Liver (tissue), 8 donors: ENCODE measurements at regions not wholly inside any gene's neighbourhood (a gene's known extent, or its start where the extent isn't known, plus 50 kb on each side); places are given as distances from the start of the nearest gene placed in this dataset.

Experiments
- DNase-seq: peaks from one replicate; pipeline ENCODE4 v3.0.0-alpha.2; 2017; ENCODE audit warnings: low spot score
- H3K27ac ChIP-seq, 2 donors: one replicate each; pipeline ENCODE4 v1.7.0; 2013; ENCODE audit warnings: inconsistent platforms in 2 of 2, low read length in 2 of 2, control low read depth in 1 of 2, low read depth in 1 of 2, mild to moderate bottlenecking in 1 of 2
- H3K27me3 ChIP-seq, 4 donors: one replicate each; pipeline versions ENCODE4 v1.6.1 to v1.7.0; 2013; ENCODE audit warnings: low read length in 3 of 4, inconsistent platforms in 1 of 4, mild to moderate bottlenecking in 1 of 4, moderate library complexity in 1 of 4; ENCODE audit not compliant: control insufficient read depth in 4 of 4, insufficient read depth in 4 of 4
- H3K36me3 ChIP-seq, 4 donors: one replicate each; pipeline versions ENCODE4 v1.6.1 to v1.7.0; 2013; ENCODE audit warnings: low read length in 3 of 4, mild to moderate bottlenecking in 3 of 4, low read depth in 1 of 4, moderate library complexity in 1 of 4; ENCODE audit not compliant: control insufficient read depth in 4 of 4, insufficient read depth in 3 of 4
- H3K4me1 ChIP-seq, 4 donors: one replicate each; pipeline versions ENCODE4 v1.6.1 to v1.7.0; 2013; ENCODE audit warnings: low read length in 3 of 4, mild to moderate bottlenecking in 3 of 4, moderate library complexity in 1 of 4; ENCODE audit not compliant: control insufficient read depth in 4 of 4, insufficient read depth in 4 of 4
- H3K4me3 ChIP-seq, 3 donors: one replicate each; pipeline versions ENCODE4 v1.6.1 to v1.7.0; 2013; ENCODE audit warnings: low read length in 3 of 3, control low read depth in 1 of 3, low read depth in 1 of 3, mild to moderate bottlenecking in 1 of 3
- H3K9ac ChIP-seq, 2 donors: one replicate each; pipeline ENCODE4 v1.7.0; 2013; ENCODE audit warnings: low read length in 2 of 2, mild to moderate bottlenecking in 2 of 2, moderate library complexity in 2 of 2, control low read depth in 1 of 2, low read depth in 1 of 2
- H3K9me3 ChIP-seq, 4 donors: one replicate each; pipeline versions ENCODE4 v1.6.1 to v1.7.0; 2013; ENCODE audit warnings: low read length in 3 of 4; ENCODE audit not compliant: control insufficient read depth in 4 of 4
- EGR1 ChIP-seq, 2 donors: IDR thresholded peaks; 2 replicates each; pipeline ENCODE4 v1.6.1; 2016 to 2018; ENCODE audit warnings: antibody characterized with exemption in 2 of 2, low read depth in 2 of 2
- FOXA1 ChIP-seq: IDR thresholded peaks from 2 replicates; pipeline ENCODE4 v1.6.1; 2016; ENCODE audit warnings: antibody characterized with exemption
- FOXA2 ChIP-seq: IDR thresholded peaks from 2 replicates; pipeline ENCODE4 v1.6.1; 2016; ENCODE audit warnings: antibody characterized with exemption
- GABPA ChIP-seq, 2 donors: IDR thresholded peaks in 1 of 2; conservative IDR thresholded peaks in 1 of 2; 2 replicates each; pipeline ENCODE4 v1.6.1; 2016; ENCODE audit warnings: antibody characterized with exemption in 2 of 2, mild to moderate bottlenecking in 1 of 2, moderate library complexity in 1 of 2
- HNF4A ChIP-seq, 2 donors: conservative IDR thresholded peaks; 2 replicates each; pipeline ENCODE4 v1.6.1; 2016; ENCODE audit warnings: antibody characterized with exemption in 2 of 2, mild to moderate bottlenecking in 2 of 2
- HNF4G ChIP-seq: IDR thresholded peaks from 2 replicates; pipeline ENCODE4 v1.6.1; 2016; ENCODE audit warnings: antibody characterized with exemption
- JUND ChIP-seq, 2 donors: IDR thresholded peaks; 2 replicates each; pipeline ENCODE4 v1.6.1; 2016; ENCODE audit warnings: antibody characterized with exemption in 2 of 2
- NR2F2 ChIP-seq: IDR thresholded peaks from 2 replicates; pipeline ENCODE4 v1.6.1; 2016; ENCODE audit warnings: antibody characterized with exemption
- RAD21 ChIP-seq, 2 donors: IDR thresholded peaks; 2 replicates each; pipeline ENCODE4 v1.6.1; 2016; ENCODE audit warnings: antibody characterized with exemption in 2 of 2, mild to moderate bottlenecking in 2 of 2
- RXRA ChIP-seq, 2 donors: IDR thresholded peaks; 2 replicates each; pipeline ENCODE4 v1.6.1; 2017 to 2018; ENCODE audit warnings: antibody characterized with exemption in 2 of 2, mild to moderate bottlenecking in 1 of 2
- SP1 ChIP-seq: IDR thresholded peaks from 2 replicates; pipeline ENCODE4 v1.6.1; 2018; ENCODE audit warnings: antibody characterized with exemption, mild to moderate bottlenecking
- TAF1 ChIP-seq: conservative IDR thresholded peaks from 2 replicates; pipeline ENCODE4 v1.6.1; 2016; ENCODE audit warnings: antibody characterized with exemption, mild to moderate bottlenecking
- WGBS: extraction: QIAGEN DNeasy Blood & Tissue Kit; methylation state at CpG from one replicate; pipeline ENCODE4 v1.1.7; 2013; 5-methylcytosine and 5-hydroxymethylcytosine counted together
- TF ChIP-seq, protein P1 (sequence below): IDR thresholded peaks from 2 replicates; pipeline ENCODE4 v1.6.1; 2016; ENCODE audit warnings: antibody characterized with exemption
- TF ChIP-seq, protein P2 (sequence below): IDR thresholded peaks from 2 replicates; pipeline ENCODE4 v1.6.1; 2016; ENCODE audit warnings: antibody characterized with exemption, mild to moderate bottlenecking
- TF ChIP-seq, protein P3 (sequence below): IDR thresholded peaks from 2 replicates; pipeline ENCODE4 v1.6.1; 2016; ENCODE audit warnings: antibody characterized with exemption
- TF ChIP-seq, protein P4 (sequence below): fragments of 150-350 bp; IDR thresholded peaks from 2 replicates; pipeline ENCODE4 v1.5.1; 2017; ENCODE audit warnings: improper control_type of control experiment, low read depth, low read length; ENCODE audit not compliant: missing input control
- TF ChIP-seq, protein P5 (sequence below): IDR thresholded peaks from 2 replicates; pipeline ENCODE4 v1.6.1; 2016; ENCODE audit warnings: antibody characterized with exemption
- donor health status: healthy.
- donor health status: healthy.
- donor health status: healthy.
- donor health status: healthy.
- donor health status: healthy.

DNA sequence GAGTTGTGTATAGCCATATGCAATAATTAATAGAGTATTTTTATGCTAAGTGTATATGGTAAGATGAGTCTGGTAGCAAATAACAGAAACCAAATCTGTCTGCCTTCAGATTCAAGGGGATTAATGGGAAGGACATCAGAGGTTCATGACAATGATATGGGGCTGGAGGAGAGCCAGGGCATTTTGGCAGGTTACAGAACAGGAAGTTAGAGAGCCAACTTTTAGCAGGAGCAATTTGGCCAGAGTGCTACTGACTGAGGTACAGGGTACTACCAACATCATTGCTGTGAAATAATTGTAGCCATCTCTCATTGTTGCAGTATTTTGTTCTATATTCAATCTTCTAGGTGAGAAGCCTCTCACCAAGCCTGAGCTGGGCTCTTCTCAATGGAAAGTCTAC, 210.9 kb upstream of the FAM47A start:
- no peak for DNase-seq
- Histone ChIP-seq H3K4me3 (no peak overlapping the region), H3K9me3 (no peaks in the 10 kb centered on the region), H3K36me3 (no peaks in the 10 kb centered on the region), H3K4me1 (peaks cover 0 to 18% (median 16%) of the 10 kb centered on the region in 4 donors), H3K27ac (no peak overlapping the region), H3K27me3 (no peaks in the 10 kb centered on the region), H3K9ac (no peak overlapping the region)
- TF ChIP-seq NR2F2 (no peak), TAF1 (no peak), JUND (IDR thresholded peaks at IDR 0.05) (no peak), RXRA (IDR thresholded peaks at IDR 0.05) (no peak), RAD21 (IDR thresholded peaks at IDR 0.05) (no peak), EGR1 (IDR thresholded peaks at IDR 0.05; ENCODE audit: low read depth in 2 of 2) (no peak), HNF4G (no peak), FOXA2 (no peak), FOXA1 (no peak), GABPA (IDR thresholded peaks at IDR 0.05 in 1 of 2, conservative IDR thresholded peaks at IDR 0.05 in 1 of 2) (no peak)
- TF ChIP-seq, protein P1, sequence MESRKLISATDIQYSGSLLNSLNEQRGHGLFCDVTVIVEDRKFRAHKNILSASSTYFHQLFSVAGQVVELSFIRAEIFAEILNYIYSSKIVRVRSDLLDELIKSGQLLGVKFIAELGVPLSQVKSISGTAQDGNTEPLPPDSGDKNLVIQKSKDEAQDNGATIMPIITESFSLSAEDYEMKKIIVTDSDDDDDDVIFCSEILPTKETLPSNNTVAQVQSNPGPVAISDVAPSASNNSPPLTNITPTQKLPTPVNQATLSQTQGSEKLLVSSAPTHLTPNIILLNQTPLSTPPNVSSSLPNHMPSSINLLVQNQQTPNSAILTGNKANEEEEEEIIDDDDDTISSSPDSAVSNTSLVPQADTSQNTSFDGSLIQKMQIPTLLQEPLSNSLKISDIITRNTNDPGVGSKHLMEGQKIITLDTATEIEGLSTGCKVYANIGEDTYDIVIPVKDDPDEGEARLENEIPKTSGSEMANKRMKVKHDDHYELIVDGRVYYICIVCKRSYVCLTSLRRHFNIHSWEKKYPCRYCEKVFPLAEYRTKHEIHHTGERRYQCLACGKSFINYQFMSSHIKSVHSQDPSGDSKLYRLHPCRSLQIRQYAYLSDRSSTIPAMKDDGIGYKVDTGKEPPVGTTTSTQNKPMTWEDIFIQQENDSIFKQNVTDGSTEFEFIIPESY = no peak
- TF ChIP-seq, protein P2, sequence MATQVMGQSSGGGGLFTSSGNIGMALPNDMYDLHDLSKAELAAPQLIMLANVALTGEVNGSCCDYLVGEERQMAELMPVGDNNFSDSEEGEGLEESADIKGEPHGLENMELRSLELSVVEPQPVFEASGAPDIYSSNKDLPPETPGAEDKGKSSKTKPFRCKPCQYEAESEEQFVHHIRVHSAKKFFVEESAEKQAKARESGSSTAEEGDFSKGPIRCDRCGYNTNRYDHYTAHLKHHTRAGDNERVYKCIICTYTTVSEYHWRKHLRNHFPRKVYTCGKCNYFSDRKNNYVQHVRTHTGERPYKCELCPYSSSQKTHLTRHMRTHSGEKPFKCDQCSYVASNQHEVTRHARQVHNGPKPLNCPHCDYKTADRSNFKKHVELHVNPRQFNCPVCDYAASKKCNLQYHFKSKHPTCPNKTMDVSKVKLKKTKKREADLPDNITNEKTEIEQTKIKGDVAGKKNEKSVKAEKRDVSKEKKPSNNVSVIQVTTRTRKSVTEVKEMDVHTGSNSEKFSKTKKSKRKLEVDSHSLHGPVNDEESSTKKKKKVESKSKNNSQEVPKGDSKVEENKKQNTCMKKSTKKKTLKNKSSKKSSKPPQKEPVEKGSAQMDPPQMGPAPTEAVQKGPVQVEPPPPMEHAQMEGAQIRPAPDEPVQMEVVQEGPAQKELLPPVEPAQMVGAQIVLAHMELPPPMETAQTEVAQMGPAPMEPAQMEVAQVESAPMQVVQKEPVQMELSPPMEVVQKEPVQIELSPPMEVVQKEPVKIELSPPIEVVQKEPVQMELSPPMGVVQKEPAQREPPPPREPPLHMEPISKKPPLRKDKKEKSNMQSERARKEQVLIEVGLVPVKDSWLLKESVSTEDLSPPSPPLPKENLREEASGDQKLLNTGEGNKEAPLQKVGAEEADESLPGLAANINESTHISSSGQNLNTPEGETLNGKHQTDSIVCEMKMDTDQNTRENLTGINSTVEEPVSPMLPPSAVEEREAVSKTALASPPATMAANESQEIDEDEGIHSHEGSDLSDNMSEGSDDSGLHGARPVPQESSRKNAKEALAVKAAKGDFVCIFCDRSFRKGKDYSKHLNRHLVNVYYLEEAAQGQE = no peak

DNA sequence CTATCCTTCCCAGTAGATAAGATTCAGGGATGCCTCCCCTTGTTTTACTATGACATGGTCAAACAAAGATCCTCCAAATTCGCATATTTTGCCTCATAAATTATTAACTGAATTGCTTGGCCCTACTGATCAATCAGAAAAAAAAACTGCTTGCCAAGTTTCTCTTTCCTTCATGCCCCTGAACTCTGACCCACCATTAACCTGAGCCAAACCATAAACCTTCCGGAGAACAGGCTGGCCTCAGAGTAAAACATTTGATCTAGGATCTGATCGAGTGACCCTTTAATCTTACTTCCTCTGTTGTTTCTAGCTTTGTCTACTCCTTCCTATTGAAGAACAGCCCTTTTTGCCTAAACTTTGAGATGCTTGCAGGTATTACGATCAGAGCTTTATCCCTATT, 209.7 kb upstream of the FAM47A start:
- TF ChIP-seq HNF4A (conservative IDR thresholded peaks at IDR 0.05) (peak; percentile 41 to 53), SP1 (peak; percentile 60), RXRA (IDR thresholded peaks at IDR 0.05) (peak; percentile 54 to 59), JUND (IDR thresholded peaks at IDR 0.05) (no peak)
- Histone ChIP-seq H3K27me3 (no peaks in the 10 kb centered on the region), H3K36me3 (no peaks in the 10 kb centered on the region), H3K27ac (no peak overlapping the region), H3K4me1 (peaks cover 0 to 18% (median 16%) of the 10 kb centered on the region in 4 donors), H3K9me3 (no peaks in the 10 kb centered on the region), H3K4me3 (no peak overlapping the region), H3K9ac (no peak overlapping the region)
- DNase-seq = no peak
- 11% methylated on average over 4 of the region's 4 CpGs for WGBS

DNA sequence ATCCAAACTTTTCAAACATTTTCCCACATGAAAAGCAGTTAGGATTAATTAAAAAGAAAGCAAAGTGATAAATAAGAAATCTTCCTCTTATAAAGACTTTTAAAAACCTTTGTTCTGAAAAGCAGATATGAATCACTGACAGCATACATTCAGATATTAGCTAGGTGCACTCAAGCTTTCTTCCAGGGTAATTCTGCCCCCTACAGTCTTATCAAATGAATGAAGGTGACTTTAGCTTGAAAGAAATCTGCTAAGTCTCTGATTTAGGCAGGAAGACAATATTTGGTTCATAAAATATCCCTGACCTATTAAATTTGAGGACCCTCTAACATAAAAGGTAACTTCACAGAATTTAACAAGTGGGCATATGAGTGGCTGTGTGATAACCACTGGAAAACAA, 209.1 kb upstream of the FAM47A start:
- no peak overlapping the region for H3K4me3 ChIP-seq
- TF ChIP-seq, protein P3, sequence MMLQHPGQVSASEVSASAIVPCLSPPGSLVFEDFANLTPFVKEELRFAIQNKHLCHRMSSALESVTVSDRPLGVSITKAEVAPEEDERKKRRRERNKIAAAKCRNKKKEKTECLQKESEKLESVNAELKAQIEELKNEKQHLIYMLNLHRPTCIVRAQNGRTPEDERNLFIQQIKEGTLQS = no peak
- TF ChIP-seq, protein P4, sequence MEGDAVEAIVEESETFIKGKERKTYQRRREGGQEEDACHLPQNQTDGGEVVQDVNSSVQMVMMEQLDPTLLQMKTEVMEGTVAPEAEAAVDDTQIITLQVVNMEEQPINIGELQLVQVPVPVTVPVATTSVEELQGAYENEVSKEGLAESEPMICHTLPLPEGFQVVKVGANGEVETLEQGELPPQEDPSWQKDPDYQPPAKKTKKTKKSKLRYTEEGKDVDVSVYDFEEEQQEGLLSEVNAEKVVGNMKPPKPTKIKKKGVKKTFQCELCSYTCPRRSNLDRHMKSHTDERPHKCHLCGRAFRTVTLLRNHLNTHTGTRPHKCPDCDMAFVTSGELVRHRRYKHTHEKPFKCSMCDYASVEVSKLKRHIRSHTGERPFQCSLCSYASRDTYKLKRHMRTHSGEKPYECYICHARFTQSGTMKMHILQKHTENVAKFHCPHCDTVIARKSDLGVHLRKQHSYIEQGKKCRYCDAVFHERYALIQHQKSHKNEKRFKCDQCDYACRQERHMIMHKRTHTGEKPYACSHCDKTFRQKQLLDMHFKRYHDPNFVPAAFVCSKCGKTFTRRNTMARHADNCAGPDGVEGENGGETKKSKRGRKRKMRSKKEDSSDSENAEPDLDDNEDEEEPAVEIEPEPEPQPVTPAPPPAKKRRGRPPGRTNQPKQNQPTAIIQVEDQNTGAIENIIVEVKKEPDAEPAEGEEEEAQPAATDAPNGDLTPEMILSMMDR = peak; percentile 17
- TF ChIP-seq RAD21 (IDR thresholded peaks at IDR 0.05) (peak; percentile 50 to 55), HNF4A (conservative IDR thresholded peaks at IDR 0.05) (no peak)
- TF ChIP-seq, protein P5, sequence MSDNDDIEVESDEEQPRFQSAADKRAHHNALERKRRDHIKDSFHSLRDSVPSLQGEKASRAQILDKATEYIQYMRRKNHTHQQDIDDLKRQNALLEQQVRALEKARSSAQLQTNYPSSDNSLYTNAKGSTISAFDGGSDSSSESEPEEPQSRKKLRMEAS = no peak
- peaks cover 0 to 18% (median 16%) of the 10 kb centered on the region in 4 donors for H3K4me1 ChIP-seq
- H3K36me3 ChIP-seq = no peaks in the 10 kb centered on the region
- no peaks in the 10 kb centered on the region for H3K9me3 ChIP-seq
- DNase-seq = no peak
- no peaks in the 10 kb centered on the region for H3K27me3 ChIP-seq
- H3K9ac ChIP-seq = no peak overlapping the region
- no peak overlapping the region for H3K27ac ChIP-seq
